Choroid plexus epithelial cell (primary cell): ENCODE measurements at regions not wholly inside any gene's neighbourhood (a gene's known extent, or its start where the extent isn't known, plus 50 kb on each side); places are given as distances from the start of the nearest gene placed in this dataset.

Source experiments
- DNase-seq: peaks from one replicate; pipeline ENCODE4 v3.0.0-alpha.2; 2010; ENCODE audit warnings: low read depth
- H3K4me3 ChIP-seq: 2 replicates; pipeline ENCODE4 v1.5.1; 2011; ENCODE audit warnings: low read depth, mild to moderate bottlenecking, control low read depth, low read length, moderate library complexity
- CTCF ChIP-seq: conservative IDR thresholded peaks from 2 replicates; pipeline ENCODE4 v1.5.1; 2011; ENCODE audit warnings: low read depth, mild to moderate bottlenecking, control low read depth, inconsistent platforms, low read length, moderate library complexity

GRCh38 chr1:168894397-168894903, 165.4 kb upstream of the DPT start:
- TF ChIP-seq CTCF = no peak
- no peak for DNase-seq

GRCh38 chr1:168897249-168897648, 168.2 kb upstream of the DPT start:
- DNase-seq = no peak
- H3K4me3 ChIP-seq = no peak overlapping the region
- no peak for TF ChIP-seq CTCF

More at GRCh38 chr1:168894397-168894903, 165.4 kb upstream of the DPT start:
- no peak overlapping the region for H3K4me3 ChIP-seq

GRCh38 chr1:168903237-168903830, 174.3 kb upstream of the DPT start:
- no peak overlapping the region for H3K4me3 ChIP-seq
- DNase-seq = no peak
- no peak for TF ChIP-seq CTCF

GRCh38 chr1:168905633-168906032, 176.6 kb upstream of the DPT start:
- TF ChIP-seq CTCF = no peak
- DNase-seq = no peak

GRCh38 chr1:168906367-168906766, 177.4 kb upstream of the DPT start:
- no peak for DNase-seq
- TF ChIP-seq CTCF = no peak
- no peak overlapping the region for H3K4me3 ChIP-seq

More at GRCh38 chr1:168905633-168906032, 176.6 kb upstream of the DPT start:
- H3K4me3 ChIP-seq = no peak overlapping the region

- no peak for TF ChIP-seq CTCF
- no peak overlapping the region for H3K4me3 ChIP-seq
- DNase-seq = no peak
Measured at GRCh38 chr1:168907053-168907452, 178.0 kb upstream of the DPT start.

GRCh38 chr1:168907786-168908348, 178.9 kb upstream of the DPT start:
- no peak for DNase-seq
- TF ChIP-seq CTCF = no peak
- H3K4me3 ChIP-seq = no peak overlapping the region
